Esophagus squamous epithelium (tissue), 5 donors: ENCODE measurements at regions not wholly inside any gene's neighbourhood (a gene's known extent, or its start where the extent isn't known, plus 50 kb on each side); places are given as distances from the start of the nearest gene placed in this dataset.

Source experiments
- DNase-seq: peaks from one replicate; lab custom pipeline; 2025; lab: John Stamatoyannopoulos, UW
- H3K27ac ChIP-seq, 4 donors: fragments of 200-600 bp; sonication (generic); one replicate each; pipeline ENCODE4 v1.5.1; 2016 to 2019; ENCODE audit warnings: mild to moderate bottlenecking in 1 of 4
- H3K27me3 ChIP-seq, 4 donors: fragments of 200-600 bp; sonication (generic); 1 replicate in 3 of 4; 2 replicates in 1 of 4; pipeline versions ENCODE4 v1.5.1 to v1.6.0; 2017 to 2021; ENCODE audit warnings: antibody characterized with exemption in 1 of 4
- H3K36me3 ChIP-seq, 3 donors: fragments of 200-600 bp; sonication (generic); one replicate each; pipeline ENCODE4 v1.5.1; 2016 to 2019
- H3K4me1 ChIP-seq, 3 donors: fragments of 200-600 bp; sonication (generic); one replicate each; pipeline ENCODE4 v1.5.1; 2017 to 2019
- H3K4me3 ChIP-seq, 4 donors: fragments of 200-600 bp; sonication (generic); 1 replicate in 3 of 4; 2 replicates in 1 of 4; pipeline ENCODE4 v1.5.1; 2016 to 2019; ENCODE audit warnings: mild to moderate bottlenecking in 2 of 4, moderate library complexity in 1 of 4
- H3K9me3 ChIP-seq, 3 donors: fragments of 200-600 bp; sonication (generic); one replicate each; pipeline ENCODE4 v1.5.1; 2016 to 2019
- POLR2A ChIP-seq, 4 donors: fragments of 450-650 bp; IDR thresholded peaks; one replicate each; pipeline ENCODE4 v1.6.1; 2017; ENCODE audit warnings: antibody characterized with exemption in 4 of 4, mild to moderate bottlenecking in 4 of 4, moderate library complexity in 3 of 4
- WGBS, 2 donors: methylation state at CpG; one replicate each; pipeline ENCODE4 v1.1.5; 2018; 5-methylcytosine and 5-hydroxymethylcytosine counted together
- intact Hi-C: fragments of 100-400 bp; cut with DNase I; formaldehyde crosslinking; loops from one replicate; pipeline ENCODE4 v1.15.0; 2022
- TF ChIP-seq, protein P1 (sequence below), 6 experiments: fragments of 450-650 bp in 4 of 6; fragments of 200-600 bp in 2 of 6; sonication (generic) in 2 of 6; IDR thresholded peaks; one replicate each; pipeline ENCODE4 v1.5.1; 2016 to 2019; ENCODE audit warnings: antibody characterized with exemption in 6 of 6, mild to moderate bottlenecking in 4 of 6, moderate library complexity in 4 of 6
- donor health status: DM: yes; HTN: yes; CAD: no.

DNA sequence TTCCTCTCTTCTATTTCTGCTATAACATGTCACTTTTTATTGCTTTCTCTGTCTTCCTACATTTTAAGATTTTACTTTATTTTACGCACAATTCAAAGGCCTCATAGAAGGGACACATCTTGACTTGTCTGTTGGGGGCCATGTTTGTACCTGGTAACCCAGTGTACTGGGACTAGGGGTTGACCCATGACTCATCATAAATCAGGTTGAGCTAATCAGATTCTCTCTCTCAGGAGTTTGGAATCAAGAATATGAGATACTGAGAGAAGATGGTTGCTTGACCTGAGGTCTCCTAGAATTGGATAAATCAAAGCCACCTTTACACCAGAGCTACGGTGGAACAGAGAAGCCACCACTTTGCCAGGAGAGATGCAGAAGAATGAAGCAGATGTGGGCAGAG is 153.0 kb downstream of the UXS1 start:
- no peak for DNase-seq
- Histone ChIP-seq H3K27me3 (no peaks in the 10 kb centered on the region), H3K4me1 (no peaks in the 10 kb centered on the region), H3K27ac (no peak overlapping the region), H3K36me3 (no peaks in the 10 kb centered on the region), H3K4me3 (no peak overlapping the region), H3K9me3 (no peaks in the 10 kb centered on the region)
- 90 to 97% methylated on average over 2 of the region's 2 CpGs for WGBS, 2 donors
- TF ChIP-seq, protein P1, sequence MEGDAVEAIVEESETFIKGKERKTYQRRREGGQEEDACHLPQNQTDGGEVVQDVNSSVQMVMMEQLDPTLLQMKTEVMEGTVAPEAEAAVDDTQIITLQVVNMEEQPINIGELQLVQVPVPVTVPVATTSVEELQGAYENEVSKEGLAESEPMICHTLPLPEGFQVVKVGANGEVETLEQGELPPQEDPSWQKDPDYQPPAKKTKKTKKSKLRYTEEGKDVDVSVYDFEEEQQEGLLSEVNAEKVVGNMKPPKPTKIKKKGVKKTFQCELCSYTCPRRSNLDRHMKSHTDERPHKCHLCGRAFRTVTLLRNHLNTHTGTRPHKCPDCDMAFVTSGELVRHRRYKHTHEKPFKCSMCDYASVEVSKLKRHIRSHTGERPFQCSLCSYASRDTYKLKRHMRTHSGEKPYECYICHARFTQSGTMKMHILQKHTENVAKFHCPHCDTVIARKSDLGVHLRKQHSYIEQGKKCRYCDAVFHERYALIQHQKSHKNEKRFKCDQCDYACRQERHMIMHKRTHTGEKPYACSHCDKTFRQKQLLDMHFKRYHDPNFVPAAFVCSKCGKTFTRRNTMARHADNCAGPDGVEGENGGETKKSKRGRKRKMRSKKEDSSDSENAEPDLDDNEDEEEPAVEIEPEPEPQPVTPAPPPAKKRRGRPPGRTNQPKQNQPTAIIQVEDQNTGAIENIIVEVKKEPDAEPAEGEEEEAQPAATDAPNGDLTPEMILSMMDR (IDR thresholded peaks at IDR 0.05): no peak
- intact Hi-C loops: no loop called here

- H3K36me3 ChIP-seq: no peaks in the 10 kb centered on the region
- no peaks in the 10 kb centered on the region for H3K4me1 ChIP-seq
- WGBS, 2 donors: 40 to 79% methylated on average over 1 to 4 of the region's 4 CpGs
- DNase-seq: no peak
- TF ChIP-seq, protein P1 (IDR thresholded peaks at IDR 0.05): no peak
- no peak for TF ChIP-seq POLR2A (IDR thresholded peaks at IDR 0.05)
- no peaks in the 10 kb centered on the region for H3K27me3 ChIP-seq
- H3K4me3 ChIP-seq: no peak overlapping the region
- intact Hi-C loops: no loop called here
- H3K27ac ChIP-seq: no peak overlapping the region
- no peaks in the 10 kb centered on the region for H3K9me3 ChIP-seq
These were observed 154.3 kb downstream of the UXS1 start for GRCh38 chr2:106039634-106040315.

- intact Hi-C loops: no loop called here
- no peak overlapping the region for H3K27ac ChIP-seq
- H3K36me3 ChIP-seq: no peaks in the 10 kb centered on the region
- H3K9me3 ChIP-seq: no peaks in the 10 kb centered on the region
- TF ChIP-seq, protein P1 (IDR thresholded peaks at IDR 0.05): no peak
- TF ChIP-seq POLR2A (IDR thresholded peaks at IDR 0.05): no peak
- DNase-seq: no peak
- H3K27me3 ChIP-seq: no peaks in the 10 kb centered on the region
- no peak overlapping the region for H3K4me3 ChIP-seq
- no peaks in the 10 kb centered on the region for H3K4me1 ChIP-seq
- WGBS, 2 donors: 47 to 61% methylated on average over 9 to 12 of the region's 12 CpGs
These were observed 155.3 kb downstream of the UXS1 start for GRCh38 chr2:106038601-106039375.

GRCh38 chr2:106037932-106038331 is 156.2 kb downstream of the UXS1 start:
- no peak for TF ChIP-seq POLR2A (IDR thresholded peaks at IDR 0.05)
- TF ChIP-seq, protein P1 (IDR thresholded peaks at IDR 0.05): no peak
- H3K4me3 ChIP-seq: no peak overlapping the region
- H3K36me3 ChIP-seq: no peaks in the 10 kb centered on the region
- no peaks in the 10 kb centered on the region for H3K4me1 ChIP-seq
- intact Hi-C loops: no loop called here
- no peaks in the 10 kb centered on the region for H3K9me3 ChIP-seq
- 87 to 90% methylated on average over 3 to 6 of the region's 6 CpGs for WGBS, 2 donors
- no peak for DNase-seq
- no peak overlapping the region for H3K27ac ChIP-seq
- no peaks in the 10 kb centered on the region for H3K27me3 ChIP-seq

- intact Hi-C loops: no loop called here
- no peaks in the 10 kb centered on the region for H3K27me3 ChIP-seq
- no peak overlapping the region for H3K27ac ChIP-seq
- H3K4me1 ChIP-seq: no peaks in the 10 kb centered on the region
- H3K4me3 ChIP-seq: no peak overlapping the region
- no peak for DNase-seq
- 100% methylated on average over 1 of the region's 1 CpG for WGBS, 2 donors
- H3K36me3 ChIP-seq: no peaks in the 10 kb centered on the region
- no peaks in the 10 kb centered on the region for H3K9me3 ChIP-seq
- TF ChIP-seq, protein P1 (IDR thresholded peaks at IDR 0.05): no peak
- TF ChIP-seq POLR2A (IDR thresholded peaks at IDR 0.05): no peak
These were observed 156.8 kb downstream of the UXS1 start for GRCh38 chr2:106037262-106037661.
